Liver (tissue), 8 donors: ENCODE measurements at regions not wholly inside any gene's neighbourhood (a gene's known extent, or its start where the extent isn't known, plus 50 kb on each side); places are given as distances from the start of the nearest gene placed in this dataset.

Experiments used
- DNase-seq: peaks from one replicate; pipeline ENCODE4 v3.0.0-alpha.2; 2017; ENCODE audit warnings: low spot score
- H3K27ac ChIP-seq, 2 donors: one replicate each; pipeline ENCODE4 v1.7.0; 2013; ENCODE audit warnings: inconsistent platforms in 2 of 2, low read length in 2 of 2, control low read depth in 1 of 2, low read depth in 1 of 2, mild to moderate bottlenecking in 1 of 2
- H3K27me3 ChIP-seq, 4 donors: one replicate each; pipeline versions ENCODE4 v1.6.1 to v1.7.0; 2013; ENCODE audit warnings: low read length in 3 of 4, inconsistent platforms in 1 of 4, mild to moderate bottlenecking in 1 of 4, moderate library complexity in 1 of 4; ENCODE audit not compliant: control insufficient read depth in 4 of 4, insufficient read depth in 4 of 4
- H3K36me3 ChIP-seq, 4 donors: one replicate each; pipeline versions ENCODE4 v1.6.1 to v1.7.0; 2013; ENCODE audit warnings: low read length in 3 of 4, mild to moderate bottlenecking in 3 of 4, low read depth in 1 of 4, moderate library complexity in 1 of 4; ENCODE audit not compliant: control insufficient read depth in 4 of 4, insufficient read depth in 3 of 4
- H3K4me1 ChIP-seq, 4 donors: one replicate each; pipeline versions ENCODE4 v1.6.1 to v1.7.0; 2013; ENCODE audit warnings: low read length in 3 of 4, mild to moderate bottlenecking in 3 of 4, moderate library complexity in 1 of 4; ENCODE audit not compliant: control insufficient read depth in 4 of 4, insufficient read depth in 4 of 4
- H3K4me3 ChIP-seq, 3 donors: one replicate each; pipeline versions ENCODE4 v1.6.1 to v1.7.0; 2013; ENCODE audit warnings: low read length in 3 of 3, control low read depth in 1 of 3, low read depth in 1 of 3, mild to moderate bottlenecking in 1 of 3
- H3K9ac ChIP-seq, 2 donors: one replicate each; pipeline ENCODE4 v1.7.0; 2013; ENCODE audit warnings: low read length in 2 of 2, mild to moderate bottlenecking in 2 of 2, moderate library complexity in 2 of 2, control low read depth in 1 of 2, low read depth in 1 of 2
- H3K9me3 ChIP-seq, 4 donors: one replicate each; pipeline versions ENCODE4 v1.6.1 to v1.7.0; 2013; ENCODE audit warnings: low read length in 3 of 4; ENCODE audit not compliant: control insufficient read depth in 4 of 4
- EGR1 ChIP-seq, 2 donors: IDR thresholded peaks; 2 replicates each; pipeline ENCODE4 v1.6.1; 2016 to 2018; ENCODE audit warnings: antibody characterized with exemption in 2 of 2, low read depth in 2 of 2
- FOXA1 ChIP-seq: IDR thresholded peaks from 2 replicates; pipeline ENCODE4 v1.6.1; 2016; ENCODE audit warnings: antibody characterized with exemption
- FOXA2 ChIP-seq: IDR thresholded peaks from 2 replicates; pipeline ENCODE4 v1.6.1; 2016; ENCODE audit warnings: antibody characterized with exemption
- GABPA ChIP-seq, 2 donors: IDR thresholded peaks in 1 of 2; conservative IDR thresholded peaks in 1 of 2; 2 replicates each; pipeline ENCODE4 v1.6.1; 2016; ENCODE audit warnings: antibody characterized with exemption in 2 of 2, mild to moderate bottlenecking in 1 of 2, moderate library complexity in 1 of 2
- HNF4A ChIP-seq, 2 donors: conservative IDR thresholded peaks; 2 replicates each; pipeline ENCODE4 v1.6.1; 2016; ENCODE audit warnings: antibody characterized with exemption in 2 of 2, mild to moderate bottlenecking in 2 of 2
- HNF4G ChIP-seq: IDR thresholded peaks from 2 replicates; pipeline ENCODE4 v1.6.1; 2016; ENCODE audit warnings: antibody characterized with exemption
- JUND ChIP-seq, 2 donors: IDR thresholded peaks; 2 replicates each; pipeline ENCODE4 v1.6.1; 2016; ENCODE audit warnings: antibody characterized with exemption in 2 of 2
- MAX ChIP-seq: IDR thresholded peaks from 2 replicates; pipeline ENCODE4 v1.6.1; 2016; ENCODE audit warnings: antibody characterized with exemption
- NR2F2 ChIP-seq: IDR thresholded peaks from 2 replicates; pipeline ENCODE4 v1.6.1; 2016; ENCODE audit warnings: antibody characterized with exemption
- RAD21 ChIP-seq, 2 donors: IDR thresholded peaks; 2 replicates each; pipeline ENCODE4 v1.6.1; 2016; ENCODE audit warnings: antibody characterized with exemption in 2 of 2, mild to moderate bottlenecking in 2 of 2
- RXRA ChIP-seq, 2 donors: IDR thresholded peaks; 2 replicates each; pipeline ENCODE4 v1.6.1; 2017 to 2018; ENCODE audit warnings: antibody characterized with exemption in 2 of 2, mild to moderate bottlenecking in 1 of 2
- SP1 ChIP-seq: IDR thresholded peaks from 2 replicates; pipeline ENCODE4 v1.6.1; 2018; ENCODE audit warnings: antibody characterized with exemption, mild to moderate bottlenecking
- TAF1 ChIP-seq: conservative IDR thresholded peaks from 2 replicates; pipeline ENCODE4 v1.6.1; 2016; ENCODE audit warnings: antibody characterized with exemption, mild to moderate bottlenecking
- YY1 ChIP-seq: IDR thresholded peaks from 2 replicates; pipeline ENCODE4 v1.6.1; 2016; ENCODE audit warnings: antibody characterized with exemption, mild to moderate bottlenecking
- ZBTB33 ChIP-seq: IDR thresholded peaks from 2 replicates; pipeline ENCODE4 v1.6.1; 2016; ENCODE audit warnings: antibody characterized with exemption
- WGBS: extraction: QIAGEN DNeasy Blood & Tissue Kit; methylation state at CpG from one replicate; pipeline ENCODE4 v1.1.7; 2013; 5-methylcytosine and 5-hydroxymethylcytosine counted together
- TF ChIP-seq, protein P1 (sequence below): IDR thresholded peaks from 2 replicates; pipeline ENCODE4 v1.6.1; 2016; ENCODE audit warnings: antibody characterized with exemption
- TF ChIP-seq, protein P2 (sequence below): IDR thresholded peaks from 2 replicates; pipeline ENCODE4 v1.6.1; 2016; ENCODE audit warnings: antibody characterized with exemption, mild to moderate bottlenecking
- TF ChIP-seq, protein P3 (sequence below): fragments of 150-350 bp; IDR thresholded peaks from 2 replicates; pipeline ENCODE4 v1.5.1; 2017; ENCODE audit warnings: improper control_type of control experiment, low read depth, low read length; ENCODE audit not compliant: missing input control
- donor health status: healthy.
- donor health status: healthy.
- donor health status: healthy.
- donor health status: healthy.
- donor health status: healthy.

GRCh38 chr2:144984038-144984437 lies 464.1 kb upstream of the ZEB2 start:
- H3K27me3 ChIP-seq = no peaks in the 10 kb centered on the region
- no peaks in the 10 kb centered on the region for H3K4me1 ChIP-seq
- TF ChIP-seq ZBTB33 (no peak), NR2F2 (no peak), FOXA1 (no peak), HNF4G (no peak), FOXA2 (no peak), RXRA (IDR thresholded peaks at IDR 0.05) (no peak), EGR1 (IDR thresholded peaks at IDR 0.05; ENCODE audit: low read depth in 2 of 2) (no peak), SP1 (no peak), YY1 (no peak), TAF1 (no peak), HNF4A (conservative IDR thresholded peaks at IDR 0.05) (no peak), JUND (IDR thresholded peaks at IDR 0.05) (no peak), RAD21 (IDR thresholded peaks at IDR 0.05) (no peak), GABPA (IDR thresholded peaks at IDR 0.05 in 1 of 2, conservative IDR thresholded peaks at IDR 0.05 in 1 of 2) (no peak), MAX (no peak)
- TF ChIP-seq, protein P1, sequence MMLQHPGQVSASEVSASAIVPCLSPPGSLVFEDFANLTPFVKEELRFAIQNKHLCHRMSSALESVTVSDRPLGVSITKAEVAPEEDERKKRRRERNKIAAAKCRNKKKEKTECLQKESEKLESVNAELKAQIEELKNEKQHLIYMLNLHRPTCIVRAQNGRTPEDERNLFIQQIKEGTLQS = no peak
- TF ChIP-seq, protein P2, sequence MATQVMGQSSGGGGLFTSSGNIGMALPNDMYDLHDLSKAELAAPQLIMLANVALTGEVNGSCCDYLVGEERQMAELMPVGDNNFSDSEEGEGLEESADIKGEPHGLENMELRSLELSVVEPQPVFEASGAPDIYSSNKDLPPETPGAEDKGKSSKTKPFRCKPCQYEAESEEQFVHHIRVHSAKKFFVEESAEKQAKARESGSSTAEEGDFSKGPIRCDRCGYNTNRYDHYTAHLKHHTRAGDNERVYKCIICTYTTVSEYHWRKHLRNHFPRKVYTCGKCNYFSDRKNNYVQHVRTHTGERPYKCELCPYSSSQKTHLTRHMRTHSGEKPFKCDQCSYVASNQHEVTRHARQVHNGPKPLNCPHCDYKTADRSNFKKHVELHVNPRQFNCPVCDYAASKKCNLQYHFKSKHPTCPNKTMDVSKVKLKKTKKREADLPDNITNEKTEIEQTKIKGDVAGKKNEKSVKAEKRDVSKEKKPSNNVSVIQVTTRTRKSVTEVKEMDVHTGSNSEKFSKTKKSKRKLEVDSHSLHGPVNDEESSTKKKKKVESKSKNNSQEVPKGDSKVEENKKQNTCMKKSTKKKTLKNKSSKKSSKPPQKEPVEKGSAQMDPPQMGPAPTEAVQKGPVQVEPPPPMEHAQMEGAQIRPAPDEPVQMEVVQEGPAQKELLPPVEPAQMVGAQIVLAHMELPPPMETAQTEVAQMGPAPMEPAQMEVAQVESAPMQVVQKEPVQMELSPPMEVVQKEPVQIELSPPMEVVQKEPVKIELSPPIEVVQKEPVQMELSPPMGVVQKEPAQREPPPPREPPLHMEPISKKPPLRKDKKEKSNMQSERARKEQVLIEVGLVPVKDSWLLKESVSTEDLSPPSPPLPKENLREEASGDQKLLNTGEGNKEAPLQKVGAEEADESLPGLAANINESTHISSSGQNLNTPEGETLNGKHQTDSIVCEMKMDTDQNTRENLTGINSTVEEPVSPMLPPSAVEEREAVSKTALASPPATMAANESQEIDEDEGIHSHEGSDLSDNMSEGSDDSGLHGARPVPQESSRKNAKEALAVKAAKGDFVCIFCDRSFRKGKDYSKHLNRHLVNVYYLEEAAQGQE = no peak
- TF ChIP-seq, protein P3, sequence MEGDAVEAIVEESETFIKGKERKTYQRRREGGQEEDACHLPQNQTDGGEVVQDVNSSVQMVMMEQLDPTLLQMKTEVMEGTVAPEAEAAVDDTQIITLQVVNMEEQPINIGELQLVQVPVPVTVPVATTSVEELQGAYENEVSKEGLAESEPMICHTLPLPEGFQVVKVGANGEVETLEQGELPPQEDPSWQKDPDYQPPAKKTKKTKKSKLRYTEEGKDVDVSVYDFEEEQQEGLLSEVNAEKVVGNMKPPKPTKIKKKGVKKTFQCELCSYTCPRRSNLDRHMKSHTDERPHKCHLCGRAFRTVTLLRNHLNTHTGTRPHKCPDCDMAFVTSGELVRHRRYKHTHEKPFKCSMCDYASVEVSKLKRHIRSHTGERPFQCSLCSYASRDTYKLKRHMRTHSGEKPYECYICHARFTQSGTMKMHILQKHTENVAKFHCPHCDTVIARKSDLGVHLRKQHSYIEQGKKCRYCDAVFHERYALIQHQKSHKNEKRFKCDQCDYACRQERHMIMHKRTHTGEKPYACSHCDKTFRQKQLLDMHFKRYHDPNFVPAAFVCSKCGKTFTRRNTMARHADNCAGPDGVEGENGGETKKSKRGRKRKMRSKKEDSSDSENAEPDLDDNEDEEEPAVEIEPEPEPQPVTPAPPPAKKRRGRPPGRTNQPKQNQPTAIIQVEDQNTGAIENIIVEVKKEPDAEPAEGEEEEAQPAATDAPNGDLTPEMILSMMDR = no peak
- no peaks in the 10 kb centered on the region for H3K36me3 ChIP-seq
- no peak for DNase-seq
- no peak overlapping the region for H3K27ac ChIP-seq
- WGBS = 95% methylated on average over 1 of the region's 1 CpG
- H3K9me3 ChIP-seq = no peaks in the 10 kb centered on the region
- no peak overlapping the region for H3K9ac ChIP-seq
- no peak overlapping the region for H3K4me3 ChIP-seq

DNA sequence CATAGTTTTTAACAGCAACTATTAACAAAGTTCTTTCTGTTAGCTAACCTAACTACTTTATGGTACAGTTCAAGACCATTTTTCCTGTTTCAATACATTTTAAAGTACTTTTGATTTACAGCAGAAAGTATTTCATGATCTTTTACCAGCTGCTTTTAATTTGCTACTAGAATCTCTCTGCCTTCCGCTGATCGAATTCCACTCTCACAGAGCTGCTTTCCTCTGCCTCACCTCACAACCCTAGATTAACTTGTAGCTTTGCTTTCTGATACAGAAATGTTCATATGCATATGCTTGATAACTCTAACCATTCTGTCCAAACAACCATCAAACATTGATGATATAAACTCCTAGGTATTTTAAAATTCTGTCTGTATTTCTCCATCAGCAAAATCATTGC lies 463.2 kb upstream of the ZEB2 start:
- Histone ChIP-seq H3K36me3 (no peaks in the 10 kb centered on the region), H3K4me1 (no peaks in the 10 kb centered on the region), H3K4me3 (no peak overlapping the region), H3K27me3 (no peaks in the 10 kb centered on the region), H3K9me3 (no peaks in the 10 kb centered on the region), H3K27ac (no peak overlapping the region), H3K9ac (no peak overlapping the region)
- TF ChIP-seq, protein P1 = no peak
- TF ChIP-seq RXRA (IDR thresholded peaks at IDR 0.05) (no peak), YY1 (no peak)
- 90% methylated on average over 2 of the region's 2 CpGs for WGBS
- no peak for DNase-seq
